ENCODE measurements at regions not wholly inside any gene's neighbourhood (a gene's known extent, or its start where the extent isn't known, plus 50 kb on each side); places are given as distances from the start of the nearest gene placed in this dataset.

DNA sequence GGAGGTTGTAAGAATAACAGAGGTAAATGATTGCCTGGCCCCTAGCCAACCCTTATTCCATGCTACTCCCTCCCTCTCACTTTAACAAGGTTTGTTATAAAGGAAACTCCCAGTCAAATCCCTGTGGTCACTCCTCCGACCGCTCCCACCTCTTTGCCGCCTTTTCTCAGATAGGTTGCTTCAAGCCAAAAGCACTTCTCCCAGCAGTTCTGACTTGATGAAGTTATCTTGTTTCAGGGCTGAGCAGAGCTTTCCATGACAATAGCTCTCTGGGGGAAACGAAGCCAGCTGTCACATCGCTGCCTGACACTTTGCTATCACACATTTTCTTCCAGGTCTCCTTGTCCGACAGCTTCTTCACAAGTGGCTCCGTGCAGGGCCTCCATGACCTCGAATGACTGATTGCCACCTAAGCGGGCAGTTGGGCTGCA is 278.6 kb downstream of the HAPSTR1 start:
- TF ChIP-seq, protein P1, sequence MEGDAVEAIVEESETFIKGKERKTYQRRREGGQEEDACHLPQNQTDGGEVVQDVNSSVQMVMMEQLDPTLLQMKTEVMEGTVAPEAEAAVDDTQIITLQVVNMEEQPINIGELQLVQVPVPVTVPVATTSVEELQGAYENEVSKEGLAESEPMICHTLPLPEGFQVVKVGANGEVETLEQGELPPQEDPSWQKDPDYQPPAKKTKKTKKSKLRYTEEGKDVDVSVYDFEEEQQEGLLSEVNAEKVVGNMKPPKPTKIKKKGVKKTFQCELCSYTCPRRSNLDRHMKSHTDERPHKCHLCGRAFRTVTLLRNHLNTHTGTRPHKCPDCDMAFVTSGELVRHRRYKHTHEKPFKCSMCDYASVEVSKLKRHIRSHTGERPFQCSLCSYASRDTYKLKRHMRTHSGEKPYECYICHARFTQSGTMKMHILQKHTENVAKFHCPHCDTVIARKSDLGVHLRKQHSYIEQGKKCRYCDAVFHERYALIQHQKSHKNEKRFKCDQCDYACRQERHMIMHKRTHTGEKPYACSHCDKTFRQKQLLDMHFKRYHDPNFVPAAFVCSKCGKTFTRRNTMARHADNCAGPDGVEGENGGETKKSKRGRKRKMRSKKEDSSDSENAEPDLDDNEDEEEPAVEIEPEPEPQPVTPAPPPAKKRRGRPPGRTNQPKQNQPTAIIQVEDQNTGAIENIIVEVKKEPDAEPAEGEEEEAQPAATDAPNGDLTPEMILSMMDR (IDR thresholded peaks at IDR 0.05; ENCODE audit: insufficient read depth, low read depth, low read length): no peak
- no peak for TF ChIP-seq EZH2 (IDR thresholded peaks at IDR 0.05; ENCODE audit: insufficient read depth, low read length)
